ENCODE measurements at regions not wholly inside any gene's neighbourhood (a gene's known extent, or its start where the extent isn't known, plus 50 kb on each side); places are given as distances from the start of the nearest gene placed in this dataset.

DNA sequence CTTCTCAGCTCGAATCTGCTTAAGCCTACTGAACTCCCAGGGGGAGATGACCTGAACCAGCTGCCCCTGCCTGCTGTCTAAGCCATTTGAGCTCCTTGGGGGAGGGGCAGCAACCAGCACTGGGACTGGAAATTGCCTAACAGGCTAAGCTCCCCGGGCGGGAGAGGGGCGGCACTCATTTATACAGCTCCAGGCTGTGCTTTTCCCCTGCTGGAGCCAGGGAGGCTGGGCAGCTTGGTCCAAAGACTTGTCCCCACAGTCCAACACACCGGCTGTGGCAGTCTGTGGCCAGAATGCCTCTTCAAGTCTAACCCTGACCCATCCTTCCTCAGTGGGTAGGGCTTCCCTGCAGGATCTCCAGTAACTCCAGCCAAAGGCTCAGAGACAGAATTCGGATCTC is 1241.5 kb downstream of the ROBO2 start:
- Histone ChIP-seq H3K4me3 (ENCODE audit: low read length, poor library complexity, severe bottlenecking) (no peak overlapping the region), H3K79me2 (ENCODE audit: insufficient read depth, low read length) (no peaks in the 10 kb centered on the region), H3K4me2 (ENCODE audit: low read depth, low read length, poor library complexity, severe bottlenecking) (no peak overlapping the region), H3K9ac (ENCODE audit: low read depth, low read length, poor library complexity, severe bottlenecking) (no peak overlapping the region), H3K9me2 (replicated peaks; ENCODE audit: low read depth, low read length) (no peaks in the 10 kb centered on the region), H2AFZ (ENCODE audit: low read length) (no peak overlapping the region), H4K20me1 (ENCODE audit: insufficient read depth, low read length, poor library complexity, severe bottlenecking) (no peaks in the 10 kb centered on the region), H3F3A (ENCODE audit: low read depth) (no peaks in the 10 kb centered on the region), H3K9me3 (ENCODE audit: insufficient read depth, low read depth, low read length) (no peaks in the 10 kb centered on the region; the same call in 1 of the 2 replicates), H3K4me1 (ENCODE audit: insufficient read depth, low read length, poor library complexity, severe bottlenecking) (no peaks in the 10 kb centered on the region), H3K27me3 (ENCODE audit: insufficient read depth, low read length, poor library complexity, severe bottlenecking) (no peaks in the 10 kb centered on the region), H3K36me3 (ENCODE audit: insufficient read depth, low read length) (no peaks in the 10 kb centered on the region)
- TF ChIP-seq, protein P1, sequence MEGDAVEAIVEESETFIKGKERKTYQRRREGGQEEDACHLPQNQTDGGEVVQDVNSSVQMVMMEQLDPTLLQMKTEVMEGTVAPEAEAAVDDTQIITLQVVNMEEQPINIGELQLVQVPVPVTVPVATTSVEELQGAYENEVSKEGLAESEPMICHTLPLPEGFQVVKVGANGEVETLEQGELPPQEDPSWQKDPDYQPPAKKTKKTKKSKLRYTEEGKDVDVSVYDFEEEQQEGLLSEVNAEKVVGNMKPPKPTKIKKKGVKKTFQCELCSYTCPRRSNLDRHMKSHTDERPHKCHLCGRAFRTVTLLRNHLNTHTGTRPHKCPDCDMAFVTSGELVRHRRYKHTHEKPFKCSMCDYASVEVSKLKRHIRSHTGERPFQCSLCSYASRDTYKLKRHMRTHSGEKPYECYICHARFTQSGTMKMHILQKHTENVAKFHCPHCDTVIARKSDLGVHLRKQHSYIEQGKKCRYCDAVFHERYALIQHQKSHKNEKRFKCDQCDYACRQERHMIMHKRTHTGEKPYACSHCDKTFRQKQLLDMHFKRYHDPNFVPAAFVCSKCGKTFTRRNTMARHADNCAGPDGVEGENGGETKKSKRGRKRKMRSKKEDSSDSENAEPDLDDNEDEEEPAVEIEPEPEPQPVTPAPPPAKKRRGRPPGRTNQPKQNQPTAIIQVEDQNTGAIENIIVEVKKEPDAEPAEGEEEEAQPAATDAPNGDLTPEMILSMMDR (conservative IDR thresholded peaks at IDR 0.05; ENCODE audit: low read length): no peak
- TF ChIP-seq EZH2phosphoT487 (IDR thresholded peaks at IDR 0.05; ENCODE audit: borderline replicate concordance): no peak

DNA sequence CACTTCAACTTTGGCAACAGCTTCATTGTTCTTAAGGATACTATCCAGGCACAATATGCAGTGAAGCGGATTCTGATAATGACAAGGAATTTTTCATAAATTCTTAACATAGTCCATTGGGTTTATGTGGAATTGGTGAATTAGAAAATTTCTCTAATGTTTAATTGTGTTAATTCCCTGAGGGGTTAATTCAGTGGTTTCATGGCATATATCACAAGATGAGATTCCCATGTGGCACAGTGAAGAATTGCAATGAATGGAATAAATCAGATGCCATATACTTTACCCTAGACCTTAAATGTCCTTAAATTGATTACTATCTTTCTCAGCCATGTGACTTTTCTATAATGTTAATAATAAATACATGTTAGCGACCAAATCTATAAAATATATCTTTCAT is 1244.1 kb downstream of the ROBO2 start:
- Histone ChIP-seq H3K27me3 (ENCODE audit: insufficient read depth, low read length, poor library complexity, severe bottlenecking) (no peaks in the 10 kb centered on the region), H4K20me1 (ENCODE audit: insufficient read depth, low read length, poor library complexity, severe bottlenecking) (no peaks in the 10 kb centered on the region), H2AFZ (ENCODE audit: low read length) (no peak overlapping the region), H3F3A (ENCODE audit: low read depth) (no peaks in the 10 kb centered on the region), H3K79me2 (ENCODE audit: insufficient read depth, low read length) (no peaks in the 10 kb centered on the region), H3K36me3 (ENCODE audit: insufficient read depth, low read length) (no peaks in the 10 kb centered on the region), H3K4me3 (ENCODE audit: low read length, poor library complexity, severe bottlenecking) (no peak overlapping the region), H3K4me2 (ENCODE audit: low read depth, low read length, poor library complexity, severe bottlenecking) (no peak overlapping the region), H3K4me1 (ENCODE audit: insufficient read depth, low read length, poor library complexity, severe bottlenecking) (no peaks in the 10 kb centered on the region), H3K9me2 (replicated peaks; ENCODE audit: low read depth, low read length) (no peaks in the 10 kb centered on the region), H3K9me3 (ENCODE audit: insufficient read depth, low read depth, low read length) (no peaks in the 10 kb centered on the region; the same call in 1 of the 2 replicates), H3K9ac (ENCODE audit: low read depth, low read length, poor library complexity, severe bottlenecking) (no peak overlapping the region)
- TF ChIP-seq, protein P1 (conservative IDR thresholded peaks at IDR 0.05; ENCODE audit: low read length): no peak
- TF ChIP-seq EZH2phosphoT487 (IDR thresholded peaks at IDR 0.05; ENCODE audit: borderline replicate concordance): no peak

DNA sequence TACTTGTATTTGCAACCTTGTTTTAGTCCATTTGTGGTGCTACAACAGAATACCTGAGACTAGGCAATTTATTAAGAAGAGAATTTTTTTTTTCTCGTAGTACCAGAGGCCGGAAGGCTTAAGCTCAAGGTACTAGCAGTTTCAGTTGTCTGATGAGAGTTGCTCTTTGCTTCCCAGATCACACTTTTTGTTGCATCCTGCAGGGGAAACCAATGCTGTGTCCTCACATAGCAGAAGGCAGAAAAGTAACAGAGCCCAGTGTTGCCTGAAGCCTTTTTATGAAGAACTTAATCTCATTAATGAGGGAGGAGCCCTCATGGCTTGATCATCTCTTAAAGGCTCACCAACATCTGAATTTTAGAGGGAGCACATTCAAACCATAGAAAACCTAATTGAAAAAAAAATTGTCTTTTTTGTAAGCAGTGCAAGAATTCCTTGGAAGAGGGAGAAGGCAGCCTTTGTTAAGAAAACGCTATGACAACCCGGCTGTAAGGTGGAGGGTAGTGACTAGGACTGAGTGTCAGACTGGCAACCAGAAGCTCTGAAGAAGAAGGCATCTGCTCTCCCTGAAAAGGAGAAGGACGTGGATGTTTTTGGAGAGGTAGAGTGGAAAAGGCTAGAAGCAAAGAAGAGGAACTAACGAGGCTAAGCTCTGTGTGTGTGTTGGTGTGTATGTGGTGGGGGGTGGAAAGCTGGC is 1245.3 kb downstream of the ROBO2 start:
- Histone ChIP-seq H3K9me3 (ENCODE audit: insufficient read depth, low read depth, low read length) (no peaks in the 10 kb centered on the region; the same call in 1 of the 2 replicates), H3K4me1 (ENCODE audit: insufficient read depth, low read length, poor library complexity, severe bottlenecking) (no peaks in the 10 kb centered on the region), H3K4me2 (ENCODE audit: low read depth, low read length, poor library complexity, severe bottlenecking) (no peak overlapping the region), H3K9me2 (replicated peaks; ENCODE audit: low read depth, low read length) (no peaks in the 10 kb centered on the region), H3K27me3 (ENCODE audit: insufficient read depth, low read length, poor library complexity, severe bottlenecking) (no peaks in the 10 kb centered on the region), H3K4me3 (ENCODE audit: low read length, poor library complexity, severe bottlenecking) (no peak overlapping the region), H3F3A (ENCODE audit: low read depth) (no peaks in the 10 kb centered on the region), H3K36me3 (ENCODE audit: insufficient read depth, low read length) (no peaks in the 10 kb centered on the region), H3K79me2 (ENCODE audit: insufficient read depth, low read length) (no peaks in the 10 kb centered on the region), H3K9ac (ENCODE audit: low read depth, low read length, poor library complexity, severe bottlenecking) (no peak overlapping the region), H2AFZ (ENCODE audit: low read length) (no peak overlapping the region), H4K20me1 (ENCODE audit: insufficient read depth, low read length, poor library complexity, severe bottlenecking) (no peaks in the 10 kb centered on the region)
- TF ChIP-seq EZH2phosphoT487 (IDR thresholded peaks at IDR 0.05; ENCODE audit: borderline replicate concordance): no peak
- TF ChIP-seq, protein P1 (conservative IDR thresholded peaks at IDR 0.05; ENCODE audit: low read length): no peak
